ENCODE measurements at regions not wholly inside any gene's neighbourhood (a gene's known extent, or its start where the extent isn't known, plus 50 kb on each side); places are given as distances from the start of the nearest gene placed in this dataset.

DNA sequence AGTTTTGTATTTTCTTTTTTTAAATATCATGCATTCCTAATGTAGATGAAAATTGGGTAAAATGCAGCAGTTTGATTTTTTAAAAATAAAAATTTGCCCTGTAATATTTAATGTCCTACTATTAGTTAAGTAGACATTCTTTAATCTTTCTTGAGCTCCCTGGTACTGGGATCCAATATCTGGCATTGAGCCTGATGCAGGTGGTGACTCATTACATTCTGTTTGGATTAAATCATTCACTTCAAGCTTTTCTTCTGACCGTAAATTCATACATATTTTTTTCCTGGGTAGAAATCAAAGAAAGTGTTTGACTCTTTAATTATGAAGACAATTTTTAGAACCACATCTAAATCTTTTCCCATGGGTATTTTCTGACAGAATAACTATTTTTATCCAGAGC, 768.8 kb upstream of the SLC35B3 start:
- H3K9me3 ChIP-seq, result no peaks in the 10 kb centered on the region
- no peak for DNase-seq
- no peaks in the 10 kb centered on the region for H3K27me3 ChIP-seq
- TF ChIP-seq POLR2A (IDR thresholded peaks at IDR 0.05), result no peak
- TF ChIP-seq CTCF (IDR thresholded peaks at IDR 0.05), result no peak
- H3K27ac ChIP-seq, result no peak overlapping the region
- no peak overlapping the region for H3K4me3 ChIP-seq (replicated peaks in 1 of 3)
- H3K36me3 ChIP-seq, result no peaks in the 10 kb centered on the region
- no peaks in the 10 kb centered on the region for H3K4me1 ChIP-seq
- WGBS, 2 donors, result 60 to 76% methylated on average over 1 of the region's 1 CpG
- intact Hi-C loops (cut with DNase I), result no loop called here

- no peak for TF ChIP-seq POLR2A (IDR thresholded peaks at IDR 0.05)
- no peak for TF ChIP-seq CTCF (IDR thresholded peaks at IDR 0.05)
- intact Hi-C loops (cut with DNase I), result no loop called here
Observed at GRCh38 chr6:9200712-9201111, 765.4 kb upstream of the SLC35B3 start.

GRCh38 chr6:9197726-9198125, 762.4 kb upstream of the SLC35B3 start:
- H3K9me3 ChIP-seq, result no peaks in the 10 kb centered on the region
- no peaks in the 10 kb centered on the region for H3K36me3 ChIP-seq
- intact Hi-C loops (cut with DNase I), result no loop called here
- DNase-seq, result no peak
- H3K4me3 ChIP-seq (replicated peaks in 1 of 3), result no peak overlapping the region
- no peaks in the 10 kb centered on the region for H3K4me1 ChIP-seq
- H3K27me3 ChIP-seq, result no peaks in the 10 kb centered on the region
- TF ChIP-seq POLR2A (IDR thresholded peaks at IDR 0.05) (no peak), CTCF (IDR thresholded peaks at IDR 0.05) (no peak)
- WGBS, 2 donors, result 85% methylated on average over 3 of the region's 3 CpGs
- no peak overlapping the region for H3K27ac ChIP-seq

More at GRCh38 chr6:9200712-9201111, 765.4 kb upstream of the SLC35B3 start:
- no peaks in the 10 kb centered on the region for H3K4me1 ChIP-seq
- H3K36me3 ChIP-seq, result no peaks in the 10 kb centered on the region
- no peak overlapping the region for H3K27ac ChIP-seq
- H3K27me3 ChIP-seq, result no peaks in the 10 kb centered on the region
- DNase-seq, result no peak
- H3K9me3 ChIP-seq, result no peaks in the 10 kb centered on the region
- H3K4me3 ChIP-seq (replicated peaks in 1 of 3), result no peak overlapping the region

DNA sequence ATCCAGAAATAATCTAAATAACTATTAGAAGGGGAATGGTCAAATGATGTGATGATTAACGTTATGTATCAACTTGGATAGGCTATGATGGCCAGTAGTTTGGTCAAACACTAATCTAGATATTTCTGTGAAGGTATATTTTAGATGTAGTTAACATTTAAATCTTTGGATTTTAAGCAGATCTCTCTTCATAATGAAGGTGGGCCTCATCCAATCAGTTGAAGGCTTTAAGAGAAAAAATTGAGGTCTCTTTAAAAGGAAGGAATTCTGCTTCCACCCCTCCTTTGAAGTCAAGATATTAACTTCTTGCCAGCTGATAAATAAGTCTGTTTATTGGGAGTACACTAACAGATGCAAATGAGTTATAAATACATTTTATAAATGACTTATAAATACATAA, 760.0 kb upstream of the SLC35B3 start:
- 74 to 77% methylated on average over 1 of the region's 1 CpG for WGBS, 2 donors
- Histone ChIP-seq H3K4me1 (no peaks in the 10 kb centered on the region), H3K27ac (no peak overlapping the region), H3K36me3 (no peaks in the 10 kb centered on the region), H3K4me3 (replicated peaks in 1 of 3) (no peak overlapping the region), H3K9me3 (no peaks in the 10 kb centered on the region), H3K27me3 (no peaks in the 10 kb centered on the region)
- intact Hi-C loops (cut with DNase I), result no loop called here
- TF ChIP-seq CTCF (IDR thresholded peaks at IDR 0.05) (no peak), POLR2A (IDR thresholded peaks at IDR 0.05) (no peak)
- DNase-seq, result no peak

DNA sequence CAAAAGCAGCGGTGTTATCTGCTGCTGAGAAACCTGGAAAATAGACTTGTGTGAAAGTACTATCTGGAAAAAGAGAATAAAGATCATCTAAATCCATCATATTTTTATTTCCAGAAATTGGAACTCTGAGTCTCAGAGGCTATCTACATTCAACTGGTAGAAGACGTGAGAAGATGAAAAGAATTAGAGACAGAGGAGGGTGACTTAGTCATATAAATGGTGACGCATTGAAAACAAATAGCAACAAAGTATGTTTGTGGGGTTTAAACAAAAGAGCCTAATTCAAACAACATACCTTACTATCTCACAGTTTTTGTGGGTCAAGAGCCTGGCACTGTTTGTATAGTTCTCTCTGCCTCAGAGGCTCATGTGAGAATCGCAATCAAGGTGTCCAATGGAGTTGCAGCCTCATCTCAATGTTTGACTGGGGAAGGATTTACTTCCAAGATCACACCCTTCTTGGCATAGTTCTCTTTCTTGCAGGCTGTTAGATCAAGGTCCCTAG, 757.1 kb upstream of the SLC35B3 start:
- Histone ChIP-seq H3K9me3 (no peaks in the 10 kb centered on the region), H3K4me3 (replicated peaks in 1 of 3) (no peak overlapping the region), H3K36me3 (no peaks in the 10 kb centered on the region), H3K4me1 (no peaks in the 10 kb centered on the region), H3K27ac (no peak overlapping the region), H3K27me3 (no peaks in the 10 kb centered on the region)
- intact Hi-C loops (cut with DNase I), result no loop called here
- 88 to 93% methylated on average over 4 of the region's 4 CpGs for WGBS, 2 donors
- no peak for DNase-seq
- TF ChIP-seq POLR2A (IDR thresholded peaks at IDR 0.05) (no peak), CTCF (IDR thresholded peaks at IDR 0.05) (no peak)
